Coronary artery (tissue), 2 donors: ENCODE measurements at regions not wholly inside any gene's neighbourhood (a gene's known extent, or its start where the extent isn't known, plus 50 kb on each side); places are given as distances from the start of the nearest gene placed in this dataset.

Experiments
- DNase-seq: peaks from one replicate; pipeline ENCODE4 v3.0.0-alpha.2; 2017; ENCODE audit warnings: low spot score
- H3K27ac ChIP-seq, 2 donors: fragments of 200-600 bp; sonication (generic); one replicate each; pipeline ENCODE4 v1.5.1; 2016 to 2019
- H3K4me3 ChIP-seq: fragments of 200-600 bp; sonication (generic); 2 replicates; pipeline ENCODE4 v1.5.1; 2016; ENCODE audit warnings: mild to moderate bottlenecking, moderate library complexity
- TF ChIP-seq, protein P1 (sequence below): fragments of 200-600 bp; sonication (generic); IDR thresholded peaks from one replicate; pipeline ENCODE4 v1.5.1; 2019; ENCODE audit warnings: antibody characterized with exemption

DNA sequence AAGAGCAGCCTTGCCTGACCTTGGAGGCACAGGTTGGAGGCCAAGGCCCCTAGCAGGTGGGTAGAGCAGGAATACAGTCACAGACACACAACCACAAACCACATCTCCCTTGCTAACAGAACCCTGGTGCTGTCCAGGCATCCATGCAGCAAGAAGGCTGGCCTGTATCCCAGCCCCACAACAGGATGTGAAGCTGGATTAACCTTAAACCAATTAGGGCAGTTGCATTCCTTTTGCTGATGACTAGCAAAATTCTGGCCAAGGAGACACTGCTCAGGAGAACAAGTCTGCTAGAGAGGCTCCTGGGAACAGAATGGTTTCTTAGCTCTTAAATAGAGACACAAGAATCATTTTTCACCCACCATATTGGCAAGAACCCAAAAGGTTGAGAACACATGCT is 97.8 kb downstream of the C5orf15 start:
- H3K4me3 ChIP-seq: no peak overlapping the region
- no peak for DNase-seq
- TF ChIP-seq, protein P1, sequence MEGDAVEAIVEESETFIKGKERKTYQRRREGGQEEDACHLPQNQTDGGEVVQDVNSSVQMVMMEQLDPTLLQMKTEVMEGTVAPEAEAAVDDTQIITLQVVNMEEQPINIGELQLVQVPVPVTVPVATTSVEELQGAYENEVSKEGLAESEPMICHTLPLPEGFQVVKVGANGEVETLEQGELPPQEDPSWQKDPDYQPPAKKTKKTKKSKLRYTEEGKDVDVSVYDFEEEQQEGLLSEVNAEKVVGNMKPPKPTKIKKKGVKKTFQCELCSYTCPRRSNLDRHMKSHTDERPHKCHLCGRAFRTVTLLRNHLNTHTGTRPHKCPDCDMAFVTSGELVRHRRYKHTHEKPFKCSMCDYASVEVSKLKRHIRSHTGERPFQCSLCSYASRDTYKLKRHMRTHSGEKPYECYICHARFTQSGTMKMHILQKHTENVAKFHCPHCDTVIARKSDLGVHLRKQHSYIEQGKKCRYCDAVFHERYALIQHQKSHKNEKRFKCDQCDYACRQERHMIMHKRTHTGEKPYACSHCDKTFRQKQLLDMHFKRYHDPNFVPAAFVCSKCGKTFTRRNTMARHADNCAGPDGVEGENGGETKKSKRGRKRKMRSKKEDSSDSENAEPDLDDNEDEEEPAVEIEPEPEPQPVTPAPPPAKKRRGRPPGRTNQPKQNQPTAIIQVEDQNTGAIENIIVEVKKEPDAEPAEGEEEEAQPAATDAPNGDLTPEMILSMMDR: no peak
- H3K27ac ChIP-seq: no peak overlapping the region

DNA sequence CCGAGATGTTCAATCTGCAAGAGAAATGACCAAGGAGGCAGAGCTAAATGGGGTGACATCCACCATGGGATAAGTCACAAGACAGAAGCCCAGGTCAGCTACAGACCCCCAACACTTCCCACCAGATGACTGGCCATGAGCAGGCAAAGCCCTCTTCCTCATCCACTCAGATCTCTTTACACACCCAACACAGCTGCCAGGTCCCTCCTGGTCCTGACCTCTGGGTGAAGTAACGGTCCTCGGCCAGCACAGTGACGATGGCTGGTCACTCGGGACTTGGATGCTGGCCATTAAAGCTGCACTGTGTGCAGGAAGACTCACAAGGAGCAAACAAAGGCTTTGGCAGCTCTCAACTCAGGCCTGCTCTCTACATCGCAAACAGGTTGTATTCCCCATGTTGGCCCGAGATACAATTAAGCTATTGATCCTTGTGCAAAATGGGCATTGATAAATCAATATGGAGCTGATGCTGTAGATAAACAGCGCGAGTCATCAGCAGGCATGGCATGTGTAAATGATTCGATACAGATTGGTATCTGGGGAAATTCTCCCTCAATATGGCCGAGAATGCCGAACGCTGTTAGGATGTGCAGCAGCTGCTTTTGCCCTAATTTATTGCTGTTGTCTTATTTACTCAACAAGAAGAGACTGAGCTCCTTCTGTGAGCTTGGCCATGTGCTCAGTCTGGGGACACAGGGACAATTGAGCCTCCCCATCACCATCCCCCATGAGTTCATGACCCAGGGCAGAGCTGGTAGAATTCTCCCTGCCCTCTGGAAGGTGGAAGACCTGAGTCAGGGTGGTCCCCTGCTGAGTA is 98.7 kb downstream of the C5orf15 start:
- Histone ChIP-seq H3K27ac (no peak overlapping the region), H3K4me3 (peak overlapping the region; percentile 53)
- TF ChIP-seq, protein P1: peak; percentile 27
- DNase-seq: no peak

DNA sequence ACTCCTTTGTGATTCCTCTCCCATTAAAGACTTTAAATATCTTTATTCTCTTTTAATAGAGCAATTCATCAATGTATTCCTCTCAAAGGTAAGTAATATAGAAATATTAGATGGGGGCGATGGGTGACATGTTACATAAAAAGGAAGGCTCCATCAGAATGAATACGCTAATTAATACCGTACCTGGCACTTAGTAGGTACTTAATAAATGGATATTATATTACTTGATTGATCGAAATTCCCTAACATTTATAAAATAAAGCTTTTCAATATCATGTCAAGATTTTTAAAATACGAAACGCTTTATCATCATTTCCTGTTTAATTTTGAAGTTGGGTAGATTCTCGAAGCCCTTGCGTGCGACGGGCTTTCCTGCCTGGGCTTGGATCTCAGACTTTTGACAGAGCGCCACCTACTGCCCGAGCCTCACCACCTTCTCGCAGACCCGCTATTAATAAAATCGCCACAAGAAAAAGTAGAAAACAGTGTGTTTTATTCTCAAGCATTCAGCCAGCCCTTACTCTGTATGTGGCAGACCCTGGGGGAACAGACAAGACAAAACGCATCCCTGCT is 99.4 kb downstream of the C5orf15 start:
- TF ChIP-seq, protein P1: peak; percentile 68
- Histone ChIP-seq H3K4me3 (peak overlapping the region; percentile 53), H3K27ac (no peak overlapping the region)
- DNase-seq: no peak

DNA sequence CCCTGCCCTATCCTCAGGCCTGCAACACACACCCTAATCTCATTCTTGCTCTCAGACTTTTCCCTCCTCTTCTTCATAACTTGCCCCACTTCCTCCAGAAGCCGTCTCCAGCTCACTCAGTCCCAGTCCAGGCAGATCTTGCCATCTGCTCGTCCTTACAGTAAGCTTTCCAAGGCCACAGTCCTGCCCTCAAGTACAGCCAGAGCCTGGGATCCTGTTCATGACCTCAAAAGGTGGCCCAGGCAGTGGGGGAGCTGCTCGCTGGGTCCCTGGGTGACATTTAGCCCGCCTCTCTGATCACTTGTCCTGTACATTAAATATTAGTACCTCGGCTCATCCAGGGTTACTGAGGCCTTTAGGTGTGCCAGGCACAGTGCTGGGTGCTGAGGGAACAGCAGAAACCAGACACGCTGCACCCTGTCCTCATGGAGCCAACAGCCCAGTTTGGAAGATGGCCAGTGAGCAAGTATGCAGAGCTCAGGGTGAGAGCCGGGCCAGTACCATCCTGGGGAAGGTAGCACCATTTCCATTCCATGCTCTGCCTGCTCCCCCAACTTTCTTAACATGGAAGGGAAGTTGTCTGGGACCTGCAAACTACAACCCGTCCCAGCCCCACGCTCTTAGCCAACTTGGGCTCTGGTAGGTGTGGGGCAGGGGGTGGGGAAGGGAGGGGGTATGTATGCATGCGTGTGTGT is 100.4 kb downstream of the C5orf15 start:
- H3K27ac ChIP-seq: no peak overlapping the region
- DNase-seq: no peak
- H3K4me3 ChIP-seq: no peak overlapping the region
- TF ChIP-seq, protein P1: no peak

DNA sequence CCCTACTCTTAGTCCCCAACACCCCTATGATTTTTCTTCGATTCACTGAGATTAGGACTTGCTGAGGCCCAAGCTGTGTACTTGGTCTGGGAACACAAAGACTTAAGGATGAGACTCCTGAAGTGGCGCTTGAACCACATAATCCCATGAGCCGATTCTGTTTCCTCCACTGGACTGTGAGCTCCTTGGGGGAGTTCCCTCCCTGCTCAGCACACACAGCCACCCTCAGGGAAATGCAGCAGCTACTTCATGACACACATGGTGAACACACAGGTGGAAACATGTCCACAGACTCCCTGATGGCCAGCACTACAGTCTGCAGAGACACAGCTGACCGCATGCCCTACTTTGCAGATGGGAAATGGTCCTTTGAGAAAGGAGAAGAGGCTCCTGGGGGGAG is 101.1 kb downstream of the C5orf15 start:
- no peak for DNase-seq
- Histone ChIP-seq H3K4me3 (no peak overlapping the region), H3K27ac (no peak overlapping the region)
- TF ChIP-seq, protein P1: no peak

DNA sequence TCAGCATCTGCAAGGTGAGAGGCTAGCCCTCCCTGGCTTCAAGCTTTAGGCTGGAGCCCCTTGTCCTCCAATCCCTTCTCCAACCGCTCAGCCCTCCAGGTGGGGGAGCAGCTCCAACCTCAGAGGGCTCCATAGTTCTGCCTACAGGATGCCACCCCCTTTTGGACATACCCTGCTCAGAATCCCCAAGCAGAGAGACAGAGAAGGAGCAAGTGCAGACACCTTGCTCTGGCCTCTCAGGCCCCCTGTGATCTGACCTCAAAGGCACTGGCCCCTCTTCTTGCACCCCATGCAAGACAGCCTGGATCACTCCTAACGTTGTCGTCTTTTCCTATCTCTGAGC is 101.6 kb downstream of the C5orf15 start:
- no peak overlapping the region for H3K27ac ChIP-seq
- TF ChIP-seq, protein P1: no peak
- no peak for DNase-seq
- H3K4me3 ChIP-seq: no peak overlapping the region
